ENCODE measurements at regions not wholly inside any gene's neighbourhood (a gene's known extent, or its start where the extent isn't known, plus 50 kb on each side); places are given as distances from the start of the nearest gene placed in this dataset.

- no peak for DNase-seq
These were observed 382.9 kb downstream of the KCTD12 start for GRCh38 chr13:76503291-76503690.

- DNase-seq, result no peak
These were observed 385.3 kb downstream of the KCTD12 start for GRCh38 chr13:76500894-76501293.

DNA sequence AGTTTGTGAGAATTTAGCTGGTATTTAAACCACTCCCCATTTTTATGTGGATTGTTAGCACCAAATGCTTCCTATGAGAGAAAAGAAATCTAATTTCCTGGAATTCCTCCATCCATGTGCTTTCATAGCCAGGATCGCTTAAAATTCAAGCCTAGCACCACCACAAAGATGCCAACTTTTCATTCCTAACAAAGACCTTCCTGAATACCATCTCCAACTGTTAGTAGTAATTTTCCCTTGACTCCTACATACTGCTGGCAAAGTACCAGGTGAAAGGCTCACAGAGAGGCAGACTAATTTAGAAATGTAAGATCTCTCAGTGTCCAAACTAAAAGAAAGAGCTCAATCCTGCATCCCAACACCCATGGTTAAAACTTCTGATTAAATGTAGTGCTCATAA, 386.3 kb downstream of the KCTD12 start:
- DNase-seq, result no peak

DNA sequence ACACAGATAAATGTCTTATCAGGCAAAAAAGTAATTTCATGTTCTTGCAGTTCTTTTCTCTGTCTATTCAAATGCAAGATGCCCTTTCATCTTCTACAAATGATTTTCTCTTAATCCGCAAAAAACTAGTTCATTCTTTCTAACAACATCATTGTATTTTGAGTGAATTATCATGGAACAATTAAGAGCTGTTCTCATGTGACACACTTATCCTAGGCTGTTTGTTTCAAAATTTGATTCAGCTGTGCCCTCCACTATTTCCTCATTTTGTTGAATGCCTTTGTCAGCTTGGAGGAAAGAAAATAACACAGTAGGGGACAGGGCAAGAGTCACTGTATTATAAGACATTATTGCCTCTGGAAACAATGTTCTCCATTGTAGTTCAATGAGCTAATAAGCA, 396.9 kb downstream of the KCTD12 start:
- DNase-seq, result no peak

DNA sequence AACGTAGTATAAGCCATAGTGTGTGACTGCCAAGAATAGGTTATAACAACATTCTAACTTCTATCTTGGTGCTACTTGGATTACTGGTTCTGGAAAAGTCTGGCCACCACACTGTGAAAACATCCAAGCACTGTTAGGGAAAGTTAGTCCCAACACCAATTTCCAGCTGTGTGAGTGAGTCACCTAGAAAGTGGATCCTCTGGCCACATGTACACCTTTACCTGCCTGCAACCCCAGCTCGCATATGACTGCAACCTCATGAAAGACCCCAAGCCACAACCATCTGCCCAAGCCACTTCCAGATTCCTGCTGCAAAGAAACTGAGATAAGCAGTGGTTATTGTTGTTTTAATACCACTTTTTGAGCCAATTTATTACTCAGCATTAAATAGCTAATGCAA, 404.5 kb downstream of the KCTD12 start:
- no peak for DNase-seq

DNA sequence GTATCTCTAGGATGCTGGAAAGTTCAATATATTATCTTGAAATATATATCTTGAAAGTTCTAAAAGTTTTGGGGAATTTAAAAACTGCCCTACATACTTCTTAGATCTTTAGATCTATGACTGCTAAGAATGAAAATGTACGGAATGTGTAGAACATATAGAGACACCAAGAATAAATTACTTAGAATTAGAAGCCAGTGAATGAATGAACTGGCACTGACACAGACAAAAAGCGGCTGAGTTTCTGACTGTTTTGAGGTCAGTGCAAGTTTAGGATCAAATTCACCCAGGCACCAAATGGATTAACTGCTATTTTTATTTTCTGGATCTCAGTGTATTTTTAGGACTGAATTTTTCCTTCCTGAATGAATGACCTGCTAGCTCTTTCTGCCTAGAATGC, 411.2 kb downstream of the KCTD12 start:
- DNase-seq, result no peak

GRCh38 chr13:76474356-76474755, 411.8 kb downstream of the KCTD12 start:
- DNase-seq, result no peak

DNA sequence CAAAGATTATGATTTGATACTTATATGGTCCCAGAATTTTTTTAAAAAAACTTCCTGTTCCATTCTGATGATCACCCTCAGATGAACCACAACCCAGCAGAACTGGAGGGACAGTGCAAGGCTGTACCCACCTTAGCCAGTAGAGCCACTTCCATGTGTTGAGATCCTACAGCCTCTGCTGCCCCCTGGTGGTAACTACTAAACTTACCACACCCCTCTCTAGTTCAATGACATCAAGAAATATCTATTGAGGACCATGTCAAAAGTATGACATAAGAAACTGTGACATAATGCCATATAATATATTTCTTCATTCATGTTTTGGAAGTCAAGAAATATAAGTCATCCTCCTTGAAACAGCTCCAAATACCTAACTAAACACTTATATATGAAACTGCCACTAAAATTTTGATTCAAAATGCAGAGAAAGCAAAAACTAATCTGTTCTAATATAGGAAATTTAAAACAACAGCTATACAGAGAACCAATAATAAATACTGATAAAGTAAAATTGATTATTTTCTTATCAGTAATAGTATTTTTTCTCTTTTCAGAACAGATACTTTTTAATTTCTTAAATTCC, 412.6 kb downstream of the KCTD12 start:
- DNase-seq, result peak; percentile 30 to 51 (median 36)

GRCh38 chr13:76472916-76473315, 413.3 kb downstream of the KCTD12 start:
- no peak for DNase-seq

- no peak for DNase-seq
These were observed 414.7 kb downstream of the KCTD12 start for GRCh38 chr13:76471486-76471885.

GRCh38 chr13:76470991-76471390, 415.2 kb downstream of the KCTD12 start:
- no peak for DNase-seq

DNA sequence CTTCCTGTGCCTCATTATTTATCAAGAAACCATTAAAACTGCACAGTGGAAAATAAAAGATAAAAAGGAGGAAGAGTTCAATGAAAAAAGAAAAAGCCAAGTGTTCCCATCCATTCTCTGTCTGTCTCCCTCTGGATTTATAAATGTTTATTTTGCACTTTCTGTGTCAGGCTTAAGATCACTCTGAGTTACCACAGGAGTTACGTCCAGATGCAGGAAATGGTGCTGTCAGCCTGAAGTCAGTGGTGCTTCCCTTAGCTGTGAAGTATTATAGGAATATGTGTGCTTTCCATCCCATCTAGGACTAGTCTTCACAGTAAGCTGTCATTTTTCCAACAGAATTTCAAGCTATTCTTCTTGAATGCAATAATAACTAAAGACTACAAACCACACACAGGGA, 420.2 kb downstream of the KCTD12 start:
- DNase-seq, result no peak

DNA sequence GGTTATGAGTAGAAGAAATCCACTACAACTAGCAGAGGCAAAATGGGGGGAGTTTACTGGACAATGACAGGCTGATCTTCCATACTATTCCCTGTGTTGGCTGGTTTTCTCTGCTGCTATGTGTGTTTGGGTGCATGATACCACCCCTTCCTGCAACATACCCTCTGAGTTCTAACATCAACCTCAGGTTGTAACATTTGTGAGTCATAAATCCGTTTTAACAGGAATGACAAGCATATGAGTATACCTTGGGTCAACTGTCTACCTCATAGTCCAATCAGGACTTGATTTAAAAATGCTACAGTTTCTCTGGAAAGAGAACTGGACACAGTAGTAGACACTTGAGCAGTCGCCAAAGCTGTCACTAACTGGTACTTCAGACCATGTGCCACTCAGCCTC, 422.9 kb downstream of the KCTD12 start:
- no peak for DNase-seq

- no peak for DNase-seq
These were observed 424.2 kb downstream of the KCTD12 start for GRCh38 chr13:76461999-76462398.

GRCh38 chr13:76461484-76461883, 424.7 kb downstream of the KCTD12 start:
- no peak for DNase-seq

GRCh38 chr13:76459863-76460262, 426.3 kb downstream of the KCTD12 start:
- DNase-seq, result no peak

DNA sequence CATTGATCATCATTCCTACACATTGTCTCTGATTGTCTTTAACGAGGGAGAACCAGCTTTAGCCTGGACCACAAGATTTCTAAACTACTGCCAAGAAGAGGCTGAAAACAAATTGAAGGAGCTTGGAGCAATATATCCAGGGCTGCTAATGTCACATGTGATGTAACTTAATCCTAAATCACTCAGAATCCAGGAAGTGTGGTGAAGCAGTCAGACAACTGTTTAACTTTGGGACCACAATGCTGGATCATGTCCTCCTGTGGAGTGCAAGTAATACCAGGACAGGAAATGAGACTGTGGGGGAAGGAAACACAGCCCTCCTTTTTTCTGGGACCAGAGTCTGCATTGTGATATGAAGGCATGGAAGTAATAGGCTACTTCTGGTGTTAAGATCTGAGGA, 430.2 kb downstream of the KCTD12 start:
- no peak for DNase-seq

DNA sequence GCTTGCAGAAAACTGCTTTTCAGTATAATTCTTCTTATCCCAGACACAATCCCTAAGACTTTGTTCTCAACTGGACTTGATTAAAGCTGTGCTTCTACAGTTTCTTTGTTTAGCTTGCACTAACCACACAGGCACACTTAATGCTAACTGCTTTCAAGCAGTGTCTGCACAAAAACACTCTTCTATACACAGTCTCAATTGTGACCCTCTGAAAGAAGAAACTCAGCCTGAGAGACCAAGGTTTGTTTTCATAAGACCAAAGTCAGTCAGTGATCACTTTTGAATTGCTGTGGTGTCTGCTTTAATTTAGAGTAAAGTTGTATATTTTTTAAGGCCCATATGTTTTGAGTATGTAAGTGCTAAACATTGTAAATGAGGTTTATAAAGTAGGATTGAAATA, 431.2 kb downstream of the KCTD12 start:
- DNase-seq, result no peak

GRCh38 chr13:76449716-76450115, 436.5 kb downstream of the KCTD12 start:
- DNase-seq, result no peak

DNA sequence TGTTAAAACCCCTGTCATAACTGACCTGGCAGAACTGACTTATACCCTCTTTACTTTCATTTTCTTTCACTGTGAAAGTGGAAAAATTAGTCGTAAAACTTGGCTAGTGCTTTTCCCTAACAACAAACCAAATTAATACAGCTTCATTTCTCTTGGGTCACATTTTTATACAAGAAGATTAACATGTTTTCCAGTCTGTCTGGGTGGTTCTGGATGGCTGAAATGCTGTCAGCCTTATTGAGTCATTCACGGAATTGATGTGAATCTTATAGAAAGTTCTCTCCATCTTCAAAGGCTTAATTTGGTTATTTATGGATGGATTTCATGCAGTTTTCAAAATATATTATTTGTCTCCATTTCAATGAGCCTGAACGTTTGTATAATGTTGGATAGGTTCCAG, 440.0 kb downstream of the KCTD12 start:
- DNase-seq, result no peak

- no peak for DNase-seq
These were observed 445.6 kb downstream of the KCTD12 start for GRCh38 chr13:76440568-76440967.

DNA sequence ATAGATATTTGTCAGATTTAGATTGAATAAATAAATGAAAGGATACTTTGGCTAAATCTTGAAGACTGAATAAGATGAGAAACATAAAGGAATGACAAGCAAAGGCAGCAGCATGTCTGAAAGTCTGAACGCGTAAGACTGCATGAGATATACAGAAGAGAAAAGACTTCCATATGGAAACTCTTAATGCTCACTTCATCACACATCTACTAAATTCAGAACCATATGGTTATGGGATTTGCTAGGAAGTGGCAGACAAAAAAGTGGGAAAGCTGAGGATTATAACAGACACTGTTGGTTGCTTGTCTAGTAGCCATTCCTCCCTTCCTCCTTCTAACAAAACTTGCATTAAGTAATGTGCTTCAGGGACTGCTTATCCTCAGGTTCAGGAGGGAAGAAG, 446.7 kb downstream of the KCTD12 start:
- DNase-seq, result no peak

DNA sequence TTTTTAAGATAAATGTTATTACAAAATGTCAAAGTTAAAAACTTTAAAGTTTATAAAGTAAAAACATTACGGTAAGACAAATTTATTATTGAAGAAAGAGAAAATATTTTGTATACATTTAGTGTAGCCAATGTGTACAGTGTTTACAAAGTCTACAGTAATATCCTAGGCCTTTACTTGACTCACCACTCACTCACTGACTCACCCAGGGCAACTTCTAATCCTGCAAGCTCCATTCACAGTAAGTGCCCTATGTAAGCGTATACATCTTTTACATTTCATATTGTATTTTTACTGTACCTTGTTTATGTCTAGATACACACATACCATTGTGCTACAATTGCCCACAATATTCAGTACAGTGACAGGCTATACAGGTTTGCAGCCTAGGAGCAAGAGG, 448.2 kb downstream of the KCTD12 start:
- DNase-seq, result no peak

DNA sequence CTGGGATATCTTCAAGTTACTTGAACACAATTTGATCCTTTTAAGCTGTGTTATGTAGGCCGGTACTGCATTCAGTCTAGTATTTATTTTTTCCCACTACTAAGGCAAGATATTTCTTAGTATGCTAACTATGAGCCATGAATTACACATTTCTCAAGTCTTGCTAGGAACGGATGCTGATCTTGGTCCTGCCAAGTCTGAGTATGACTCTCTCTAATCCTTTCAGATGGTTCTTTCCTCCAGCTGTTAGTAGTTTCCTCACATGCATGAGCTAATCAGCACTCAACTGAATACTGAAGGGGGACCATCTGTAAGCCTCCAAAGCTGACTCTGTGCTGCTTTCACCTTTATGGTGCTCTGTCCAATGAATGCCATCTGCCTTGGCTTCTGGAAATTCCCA, 460.3 kb downstream of the KCTD12 start:
- DNase-seq, result no peak

GRCh38 chr13:76421011-76421410, 465.2 kb downstream of the KCTD12 start:
- no peak for DNase-seq

DNA sequence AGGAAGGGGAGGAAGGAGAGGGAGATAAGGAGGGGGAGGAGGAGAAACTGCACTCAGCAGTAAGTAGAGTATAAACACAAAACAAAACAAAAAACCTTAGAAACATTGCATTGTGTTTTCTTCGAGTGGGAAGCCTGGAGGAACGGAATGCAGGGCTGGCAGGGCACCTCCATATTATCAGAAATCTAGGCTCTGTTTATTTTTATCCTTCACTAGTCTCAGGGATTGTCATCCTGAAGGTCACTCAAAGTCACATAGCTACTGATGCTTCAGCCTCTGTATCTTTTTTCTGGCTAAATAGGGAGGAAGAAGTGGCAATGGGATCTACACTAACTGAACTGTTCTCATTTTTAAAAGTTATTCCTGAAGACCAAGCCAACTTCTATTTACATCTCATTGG, 467.8 kb downstream of the KCTD12 start:
- DNase-seq, result no peak
